HG02938 (cell line): ENCODE measurements at regions not wholly inside any gene's neighbourhood (a gene's known extent, or its start where the extent isn't known, plus 50 kb on each side); places are given as distances from the start of the nearest gene placed in this dataset.

Experiments used
- ATAC-seq: cut with Tn5 transposase; IDR thresholded peaks from one replicate; pipeline ENCODE4 v1.9.1; 2021; ENCODE audit warnings: mild to moderate bottlenecking, moderate library complexity; ENCODE audit not compliant: unreplicated experiment

- ATAC-seq, result no peak
Measured at GRCh38 chr2:181185421-181185820, 205.0 kb downstream of the UBE2E3 start.

- ATAC-seq, result no peak
Measured at GRCh38 chr2:181185948-181186347, 205.5 kb downstream of the UBE2E3 start.

GRCh38 chr2:181188605-181189004 lies 208.2 kb downstream of the UBE2E3 start:
- no peak for ATAC-seq

GRCh38 chr2:181189951-181190350 lies 209.5 kb downstream of the UBE2E3 start:
- ATAC-seq, result no peak

- ATAC-seq, result no peak
Measured at GRCh38 chr2:181190711-181191110, 210.3 kb downstream of the UBE2E3 start.

GRCh38 chr2:181193550-181193949 lies 213.1 kb downstream of the UBE2E3 start:
- no peak for ATAC-seq

GRCh38 chr2:181196401-181196800 lies 216.0 kb downstream of the UBE2E3 start:
- ATAC-seq, result no peak

- no peak for ATAC-seq
Measured at GRCh38 chr2:181197140-181197760, 216.8 kb downstream of the UBE2E3 start.

GRCh38 chr2:181198183-181198864 lies 217.9 kb downstream of the UBE2E3 start:
- ATAC-seq, result no peak

- no peak for ATAC-seq
Measured at GRCh38 chr2:181203412-181203811, 223.0 kb downstream of the UBE2E3 start.

GRCh38 chr2:181203916-181204315 lies 223.5 kb downstream of the UBE2E3 start:
- ATAC-seq, result no peak

GRCh38 chr2:181218401-181218821 lies 238.0 kb downstream of the UBE2E3 start:
- no peak for ATAC-seq

- no peak for ATAC-seq
Measured at GRCh38 chr2:181223234-181223633, 234.0 kb upstream of the ITGA4 start.

- no peak for ATAC-seq
Measured at GRCh38 chr2:181224866-181225265, 232.3 kb upstream of the ITGA4 start.

GRCh38 chr2:181228661-181229060 lies 228.5 kb upstream of the ITGA4 start:
- no peak for ATAC-seq

GRCh38 chr2:181231151-181231550 lies 226.0 kb upstream of the ITGA4 start:
- no peak for ATAC-seq

- no peak for ATAC-seq
Measured at GRCh38 chr2:181231886-181232621, 225.1 kb upstream of the ITGA4 start.

- no peak for ATAC-seq
Measured at GRCh38 chr2:181234487-181234891, 222.7 kb upstream of the ITGA4 start.

GRCh38 chr2:181235011-181235410 lies 222.2 kb upstream of the ITGA4 start:
- ATAC-seq, result no peak

- ATAC-seq, result peak; percentile 99
Measured at GRCh38 chr2:181235683-181236459, 221.3 kb upstream of the ITGA4 start.

GRCh38 chr2:181239201-181239799 lies 217.9 kb upstream of the ITGA4 start:
- no peak for ATAC-seq
